ENCODE measurements at regions not wholly inside any gene's neighbourhood (a gene's known extent, or its start where the extent isn't known, plus 50 kb on each side); places are given as distances from the start of the nearest gene placed in this dataset.

- H3K27ac ChIP-seq (ENCODE audit: low read depth in 1 of 3, low read length in 2 of 3): no peak overlapping the region
- no peaks in the 10 kb centered on the region for H3K36me3 ChIP-seq (ENCODE audit: control insufficient read depth in 3 of 3, insufficient read depth in 2 of 3, low read depth in 1 of 3, low read length in 3 of 3)
- FAIRE-seq (no peak), DNase-seq (no peak)
- 24 to 44% (median 36%) methylated on average over 3 of the region's 3 CpGs for WGBS, 3 donors
- no peaks in the 10 kb centered on the region for H3K9me3 ChIP-seq (ENCODE audit: control insufficient read depth in 2 of 2, insufficient read depth in 1 of 2, low read depth in 1 of 2, low read length in 1 of 2)
- no peak overlapping the region for H3K4me3 ChIP-seq (ENCODE audit: low read depth in 1 of 3, low read length in 3 of 3)
- no peaks in the 10 kb centered on the region for H3K27me3 ChIP-seq (ENCODE audit: control insufficient read depth in 3 of 3, insufficient read depth in 3 of 3, low read length in 3 of 3)
- H3K4me1 ChIP-seq (ENCODE audit: control insufficient read depth in 3 of 3, insufficient read depth in 2 of 3, low read depth in 1 of 3, low read length in 2 of 3): no peaks in the 10 kb centered on the region
These were observed 545.0 kb upstream of the FBXO33 start for GRCh38 chr14:39977198-39977597.

DNA sequence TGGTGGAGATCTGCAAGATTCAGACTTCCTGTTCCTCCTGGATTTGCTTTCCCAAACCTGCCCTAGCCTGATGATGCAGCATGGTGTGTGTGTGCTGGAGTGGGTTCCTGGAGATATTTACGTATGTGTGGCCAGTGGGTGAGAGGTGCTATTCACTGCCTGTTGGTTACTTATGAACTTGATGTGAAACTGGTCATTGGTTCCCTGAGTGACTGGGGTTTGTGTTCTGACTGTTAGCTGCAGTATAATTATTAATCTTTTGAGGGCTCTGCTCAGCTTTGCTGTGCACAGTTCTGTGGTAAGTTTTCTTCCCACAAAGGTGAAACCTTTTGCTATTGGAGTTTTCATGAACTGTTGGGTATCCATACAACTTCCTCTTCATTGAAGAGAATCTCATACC is 541.8 kb upstream of the FBXO33 start:
- FAIRE-seq: no peak
- Histone ChIP-seq H3K27ac (ENCODE audit: low read depth in 1 of 3, low read length in 2 of 3) (no peak overlapping the region), H3K4me1 (ENCODE audit: control insufficient read depth in 3 of 3, insufficient read depth in 2 of 3, low read depth in 1 of 3, low read length in 2 of 3) (no peaks in the 10 kb centered on the region), H3K4me3 (ENCODE audit: low read depth in 1 of 3, low read length in 3 of 3) (no peak overlapping the region), H3K27me3 (ENCODE audit: control insufficient read depth in 3 of 3, insufficient read depth in 3 of 3, low read length in 3 of 3) (no peaks in the 10 kb centered on the region), H3K9me3 (ENCODE audit: control insufficient read depth in 2 of 2, insufficient read depth in 1 of 2, low read depth in 1 of 2, low read length in 1 of 2) (no peaks in the 10 kb centered on the region), H3K36me3 (ENCODE audit: control insufficient read depth in 3 of 3, insufficient read depth in 2 of 3, low read depth in 1 of 3, low read length in 3 of 3) (no peaks in the 10 kb centered on the region)
- 64 to 74% (median 67%) methylated on average over 1 of the region's 1 CpG for WGBS, 3 donors
- DNase-seq: no peak

DNA sequence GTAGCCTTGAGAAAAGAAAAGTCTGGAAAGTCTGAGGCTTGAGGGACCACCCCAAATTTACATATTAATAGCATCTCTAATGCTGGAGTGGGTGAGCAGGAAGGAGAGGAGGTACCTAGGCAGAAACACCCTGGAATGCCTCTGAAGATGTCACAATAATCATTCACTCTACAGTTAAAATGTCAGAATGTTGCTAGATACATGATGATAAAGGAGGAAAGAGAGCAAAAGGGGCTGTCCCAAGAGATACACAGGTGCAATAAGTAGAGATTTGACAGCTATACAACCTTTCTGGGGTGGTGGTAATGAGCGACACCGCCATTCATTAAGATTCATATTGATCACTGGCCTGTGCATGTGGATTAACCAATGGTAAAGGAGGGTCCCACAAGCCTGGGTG is 540.5 kb upstream of the FBXO33 start:
- WGBS, 3 donors: 71 to 83% (median 81%) methylated on average over 2 of the region's 2 CpGs
- Histone ChIP-seq H3K27ac (ENCODE audit: low read depth in 1 of 3, low read length in 2 of 3) (no peak overlapping the region), H3K4me3 (ENCODE audit: low read depth in 1 of 3, low read length in 3 of 3) (no peak overlapping the region), H3K4me1 (ENCODE audit: control insufficient read depth in 3 of 3, insufficient read depth in 2 of 3, low read depth in 1 of 3, low read length in 2 of 3) (no peaks in the 10 kb centered on the region), H3K27me3 (ENCODE audit: control insufficient read depth in 3 of 3, insufficient read depth in 3 of 3, low read length in 3 of 3) (no peaks in the 10 kb centered on the region), H3K36me3 (ENCODE audit: control insufficient read depth in 3 of 3, insufficient read depth in 2 of 3, low read depth in 1 of 3, low read length in 3 of 3) (no peaks in the 10 kb centered on the region), H3K9me3 (ENCODE audit: control insufficient read depth in 2 of 2, insufficient read depth in 1 of 2, low read depth in 1 of 2, low read length in 1 of 2) (no peaks in the 10 kb centered on the region)
- DNase-seq (no peak), FAIRE-seq (no peak)

DNA sequence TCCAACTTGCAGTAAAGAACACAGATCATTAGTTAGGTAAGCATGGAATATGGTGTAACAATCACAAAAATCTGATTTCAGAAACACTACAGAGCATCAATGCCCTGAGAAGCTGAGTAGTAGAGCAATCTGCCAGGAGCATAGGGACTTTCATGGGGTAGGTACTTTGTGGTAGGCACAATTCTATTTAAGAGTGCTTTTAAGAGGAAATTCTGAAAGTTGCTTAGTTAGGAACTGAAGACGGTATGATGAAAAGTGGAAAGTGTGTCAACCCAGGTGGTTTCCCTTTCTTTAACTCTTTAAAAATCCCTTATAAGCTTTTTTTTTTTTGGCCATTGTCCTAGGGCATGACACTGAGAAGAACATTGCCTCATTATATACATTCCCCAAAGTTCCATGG is 535.7 kb upstream of the FBXO33 start:
- Histone ChIP-seq H3K4me3 (ENCODE audit: low read depth in 1 of 3, low read length in 3 of 3) (no peak overlapping the region), H3K27ac (ENCODE audit: low read depth in 1 of 3, low read length in 2 of 3) (no peak overlapping the region), H3K27me3 (ENCODE audit: control insufficient read depth in 3 of 3, insufficient read depth in 3 of 3, low read length in 3 of 3) (no peaks in the 10 kb centered on the region), H3K4me1 (ENCODE audit: control insufficient read depth in 3 of 3, insufficient read depth in 2 of 3, low read depth in 1 of 3, low read length in 2 of 3) (no peaks in the 10 kb centered on the region), H3K9me3 (ENCODE audit: control insufficient read depth in 2 of 2, insufficient read depth in 1 of 2, low read depth in 1 of 2, low read length in 1 of 2) (no peaks in the 10 kb centered on the region), H3K36me3 (ENCODE audit: control insufficient read depth in 3 of 3, insufficient read depth in 2 of 3, low read depth in 1 of 3, low read length in 3 of 3) (no peaks in the 10 kb centered on the region)
- WGBS, 3 donors: 81 to 94% (median 88%) methylated on average over 1 of the region's 1 CpG
- FAIRE-seq (no peak), DNase-seq (no peak)

GRCh38 chr14:39957987-39958386 is 525.8 kb upstream of the FBXO33 start:
- DNase-seq (no peak), FAIRE-seq (no peak)
- no peaks in the 10 kb centered on the region for H3K4me1 ChIP-seq (ENCODE audit: control insufficient read depth in 3 of 3, insufficient read depth in 2 of 3, low read depth in 1 of 3, low read length in 2 of 3)
- H3K27me3 ChIP-seq (ENCODE audit: control insufficient read depth in 3 of 3, insufficient read depth in 3 of 3, low read length in 3 of 3): no peaks in the 10 kb centered on the region
- H3K27ac ChIP-seq (ENCODE audit: low read depth in 1 of 3, low read length in 2 of 3): no peak overlapping the region
- WGBS, 3 donors: 78 to 92% (median 87%) methylated on average over 3 of the region's 3 CpGs
- no peak overlapping the region for H3K4me3 ChIP-seq (ENCODE audit: low read depth in 1 of 3, low read length in 3 of 3)
- H3K36me3 ChIP-seq (ENCODE audit: control insufficient read depth in 3 of 3, insufficient read depth in 2 of 3, low read depth in 1 of 3, low read length in 3 of 3): no peaks in the 10 kb centered on the region
- H3K9me3 ChIP-seq (ENCODE audit: control insufficient read depth in 2 of 2, insufficient read depth in 1 of 2, low read depth in 1 of 2, low read length in 1 of 2): peaks cover 0 to 5% of the 10 kb centered on the region in 2 donors

GRCh38 chr14:39957290-39957689 is 525.1 kb upstream of the FBXO33 start:
- Histone ChIP-seq H3K27ac (ENCODE audit: low read depth in 1 of 3, low read length in 2 of 3) (no peak overlapping the region), H3K4me3 (ENCODE audit: low read depth in 1 of 3, low read length in 3 of 3) (no peak overlapping the region), H3K27me3 (ENCODE audit: control insufficient read depth in 3 of 3, insufficient read depth in 3 of 3, low read length in 3 of 3) (no peaks in the 10 kb centered on the region), H3K36me3 (ENCODE audit: control insufficient read depth in 3 of 3, insufficient read depth in 2 of 3, low read depth in 1 of 3, low read length in 3 of 3) (no peaks in the 10 kb centered on the region), H3K9me3 (ENCODE audit: control insufficient read depth in 2 of 2, insufficient read depth in 1 of 2, low read depth in 1 of 2, low read length in 1 of 2) (peaks cover 0 to 5% of the 10 kb centered on the region in 2 donors), H3K4me1 (ENCODE audit: control insufficient read depth in 3 of 3, insufficient read depth in 2 of 3, low read depth in 1 of 3, low read length in 2 of 3) (no peaks in the 10 kb centered on the region)
- 48 to 61% (median 49%) methylated on average over 3 of the region's 3 CpGs for WGBS, 3 donors
- DNase-seq (no peak), FAIRE-seq (no peak)

DNA sequence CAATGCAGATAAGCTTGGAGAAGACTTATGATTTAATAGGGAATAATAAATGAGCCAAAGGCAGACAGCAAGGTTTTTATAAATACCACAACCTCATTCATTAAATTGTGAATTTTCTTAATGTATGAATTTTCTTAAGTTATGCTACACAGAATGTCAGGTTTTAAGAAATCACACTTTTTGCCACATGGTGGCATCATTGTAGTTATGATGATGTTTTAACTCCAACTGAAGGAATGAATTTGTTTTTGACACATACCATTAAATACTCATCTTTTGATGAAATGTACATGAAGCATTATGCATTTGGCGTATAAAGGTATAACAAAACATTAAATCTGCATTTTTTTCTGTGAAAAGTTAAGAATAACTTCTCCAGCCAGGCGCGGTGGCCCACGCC is 524.1 kb upstream of the FBXO33 start:
- WGBS, 3 donors: 90 to 94% (median 91%) methylated on average over 4 of the region's 4 CpGs
- FAIRE-seq (no peak), DNase-seq (no peak)
- H3K27me3 ChIP-seq (ENCODE audit: control insufficient read depth in 3 of 3, insufficient read depth in 3 of 3, low read length in 3 of 3): no peaks in the 10 kb centered on the region
- H3K4me3 ChIP-seq (ENCODE audit: low read depth in 1 of 3, low read length in 3 of 3): no peak overlapping the region
- no peak overlapping the region for H3K27ac ChIP-seq (ENCODE audit: low read depth in 1 of 3, low read length in 2 of 3)
- peaks cover 0 to 5% of the 10 kb centered on the region in 2 donors for H3K9me3 ChIP-seq (ENCODE audit: control insufficient read depth in 2 of 2, insufficient read depth in 1 of 2, low read depth in 1 of 2, low read length in 1 of 2)
- H3K36me3 ChIP-seq (ENCODE audit: control insufficient read depth in 3 of 3, insufficient read depth in 2 of 3, low read depth in 1 of 3, low read length in 3 of 3): no peaks in the 10 kb centered on the region
- no peaks in the 10 kb centered on the region for H3K4me1 ChIP-seq (ENCODE audit: control insufficient read depth in 3 of 3, insufficient read depth in 2 of 3, low read depth in 1 of 3, low read length in 2 of 3)

DNA sequence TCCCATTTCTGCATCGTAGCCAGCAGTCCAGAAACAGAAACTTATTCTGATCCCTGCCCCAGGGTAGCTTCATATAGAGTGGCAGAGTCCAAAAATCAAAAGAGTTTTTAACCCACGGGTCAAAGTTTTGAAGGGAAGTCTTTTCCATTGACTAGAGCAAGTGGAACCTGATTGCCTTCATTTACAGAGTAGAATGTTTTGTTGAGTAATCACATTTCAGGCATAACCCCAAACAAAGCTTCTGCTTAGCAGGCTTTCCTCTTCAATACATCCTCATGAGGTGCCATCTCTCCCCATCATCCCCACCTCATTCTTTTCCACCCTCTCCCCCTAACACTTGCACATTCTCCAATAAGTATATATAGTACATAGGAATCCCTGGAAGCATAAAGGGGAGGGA is 516.0 kb upstream of the FBXO33 start:
- 56 to 71% (median 63%) methylated on average over 2 of the region's 2 CpGs for WGBS, 3 donors
- Histone ChIP-seq H3K36me3 (ENCODE audit: control insufficient read depth in 3 of 3, insufficient read depth in 2 of 3, low read depth in 1 of 3, low read length in 3 of 3) (no peaks in the 10 kb centered on the region), H3K9me3 (ENCODE audit: control insufficient read depth in 2 of 2, insufficient read depth in 1 of 2, low read depth in 1 of 2, low read length in 1 of 2) (peaks cover 0 to 2% of the 10 kb centered on the region in 2 donors), H3K4me1 (ENCODE audit: control insufficient read depth in 3 of 3, insufficient read depth in 2 of 3, low read depth in 1 of 3, low read length in 2 of 3) (no peaks in the 10 kb centered on the region), H3K27ac (ENCODE audit: low read depth in 1 of 3, low read length in 2 of 3) (no peak overlapping the region), H3K27me3 (ENCODE audit: control insufficient read depth in 3 of 3, insufficient read depth in 3 of 3, low read length in 3 of 3) (no peaks in the 10 kb centered on the region), H3K4me3 (ENCODE audit: low read depth in 1 of 3, low read length in 3 of 3) (no peak overlapping the region)
- FAIRE-seq (no peak), DNase-seq (no peak)

GRCh38 chr14:39946807-39947206 is 514.6 kb upstream of the FBXO33 start:
- DNase-seq (no peak), FAIRE-seq (no peak)
- 67 to 84% (median 80%) methylated on average over 2 of the region's 2 CpGs for WGBS, 3 donors
- Histone ChIP-seq H3K27ac (ENCODE audit: low read depth in 1 of 3, low read length in 2 of 3) (no peak overlapping the region), H3K36me3 (ENCODE audit: control insufficient read depth in 3 of 3, insufficient read depth in 2 of 3, low read depth in 1 of 3, low read length in 3 of 3) (no peaks in the 10 kb centered on the region), H3K4me1 (ENCODE audit: control insufficient read depth in 3 of 3, insufficient read depth in 2 of 3, low read depth in 1 of 3, low read length in 2 of 3) (no peaks in the 10 kb centered on the region), H3K27me3 (ENCODE audit: control insufficient read depth in 3 of 3, insufficient read depth in 3 of 3, low read length in 3 of 3) (no peaks in the 10 kb centered on the region), H3K9me3 (ENCODE audit: control insufficient read depth in 2 of 2, insufficient read depth in 1 of 2, low read depth in 1 of 2, low read length in 1 of 2) (peaks cover 0 to 2% of the 10 kb centered on the region in 2 donors), H3K4me3 (ENCODE audit: low read depth in 1 of 3, low read length in 3 of 3) (no peak overlapping the region)
